HG03139 (cell line): ENCODE measurements at regions not wholly inside any gene's neighbourhood (a gene's known extent, or its start where the extent isn't known, plus 50 kb on each side); places are given as distances from the start of the nearest gene placed in this dataset.
A peak's percentile ranks its signal among the peaks of the same experiment; 100 is the strongest.

ENCODE experiments used
- ATAC-seq: cut with Tn5 transposase; IDR thresholded peaks from one replicate; pipeline ENCODE4 v1.9.1; 2021; ENCODE audit not compliant: unreplicated experiment

- peak; percentile 68 for ATAC-seq
Observed at GRCh38 chr10:123402656-123403055, 248.5 kb downstream of the BUB3 start.

DNA sequence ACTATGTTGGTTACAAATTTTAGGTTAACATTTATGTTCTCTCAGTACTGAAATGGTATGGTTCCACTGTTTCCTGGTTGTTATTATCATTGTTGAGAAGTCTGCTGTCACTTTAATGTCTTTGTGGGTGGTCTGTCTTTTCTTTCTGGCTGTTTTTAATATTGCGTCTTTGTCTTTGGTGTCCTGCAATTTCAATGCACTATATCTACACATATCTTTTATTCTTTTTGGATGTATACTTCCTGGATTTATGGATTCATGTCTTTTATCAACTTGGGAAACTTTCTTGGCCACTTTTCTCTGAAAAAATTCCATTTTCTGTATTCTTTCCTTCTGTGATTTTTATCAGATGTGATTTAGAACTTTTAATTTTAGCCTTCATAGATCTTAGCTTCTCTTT is 250.2 kb downstream of the BUB3 start:
- ATAC-seq = no peak

- no peak for ATAC-seq
Observed at GRCh38 chr10:123408660-123409059, 254.5 kb downstream of the BUB3 start.

DNA sequence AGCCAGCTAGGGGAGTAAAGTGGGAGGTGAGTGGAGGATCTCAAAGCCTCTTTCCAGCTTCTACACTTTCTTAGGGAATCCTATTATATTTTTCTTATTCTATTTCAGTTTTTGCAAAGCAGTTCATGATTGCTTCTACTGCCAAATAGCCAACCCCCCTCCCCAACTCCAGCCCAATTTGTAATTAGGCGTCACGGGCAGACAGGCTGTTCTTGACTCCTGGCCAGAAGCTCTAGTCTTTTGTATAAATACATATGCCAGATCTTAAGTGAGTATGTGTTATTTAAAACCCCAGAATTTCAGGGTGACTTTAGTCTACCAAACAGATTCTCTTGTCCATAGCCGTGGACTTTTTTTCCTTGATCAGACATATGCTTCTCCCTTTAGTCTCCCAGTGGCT is 255.2 kb downstream of the BUB3 start:
- no peak for ATAC-seq

- no peak for ATAC-seq
Observed at GRCh38 chr10:123409884-123410283, 255.7 kb downstream of the BUB3 start.

- no peak for ATAC-seq
Observed at GRCh38 chr10:123413353-123413752, 252.8 kb upstream of the GPR26 start.

DNA sequence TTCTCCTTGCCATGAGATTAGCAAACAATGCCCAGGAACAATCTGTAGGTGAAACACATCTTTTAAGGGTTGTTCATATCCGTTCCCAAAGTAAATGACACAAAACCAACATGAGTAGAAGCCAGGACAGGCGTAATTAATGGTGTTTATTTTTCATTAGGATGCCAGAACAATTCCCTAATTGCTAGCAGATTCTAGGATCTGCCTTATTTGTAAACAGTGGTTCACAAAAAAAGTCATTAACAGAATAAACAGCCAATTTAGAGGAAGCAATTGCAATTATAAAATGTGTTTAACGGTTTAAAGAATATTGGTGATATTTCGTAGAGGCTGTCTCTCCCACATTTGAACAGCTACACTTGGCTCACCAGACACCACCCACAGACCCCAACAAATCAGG is 250.6 kb upstream of the GPR26 start:
- no peak for ATAC-seq

DNA sequence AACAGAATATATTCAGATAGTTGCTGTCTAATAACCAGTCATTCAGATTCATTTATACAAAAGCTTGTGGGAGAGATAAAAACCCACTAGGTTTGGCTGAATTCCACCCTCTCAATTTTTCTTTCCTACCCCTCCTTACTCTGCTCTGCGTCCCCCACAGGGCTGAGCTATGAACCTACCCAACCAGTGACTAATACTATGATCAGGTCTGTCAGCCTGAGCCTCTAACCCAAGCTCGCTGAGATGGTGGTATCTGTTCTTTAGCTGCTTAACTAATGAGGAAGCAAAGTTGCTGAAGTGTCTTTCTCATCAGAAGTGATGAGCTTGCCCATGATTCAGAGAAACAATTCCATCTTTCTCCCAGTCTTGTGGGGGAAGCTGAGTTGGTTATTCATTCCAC is 248.7 kb upstream of the GPR26 start:
- no peak for ATAC-seq

DNA sequence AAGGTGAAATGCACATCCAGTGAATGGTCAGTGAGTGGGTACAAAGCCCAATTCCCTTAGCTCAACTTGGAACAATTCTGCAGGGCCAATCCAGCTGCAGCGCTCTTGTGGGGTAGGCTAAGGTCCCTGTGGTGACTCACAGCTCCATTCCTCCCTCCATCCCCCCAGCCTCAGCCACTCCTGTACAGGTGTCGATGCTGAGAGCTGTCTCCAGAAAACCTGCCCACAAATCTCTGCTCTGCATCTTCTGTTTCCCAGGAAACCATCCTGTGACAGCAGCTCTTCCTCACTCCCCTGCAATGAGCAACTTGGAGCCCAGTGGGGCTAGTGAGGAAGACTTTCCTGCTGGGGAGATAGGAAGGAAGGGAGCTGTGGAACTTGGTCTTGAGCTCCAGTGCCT is 244.7 kb upstream of the GPR26 start:
- ATAC-seq = no peak

DNA sequence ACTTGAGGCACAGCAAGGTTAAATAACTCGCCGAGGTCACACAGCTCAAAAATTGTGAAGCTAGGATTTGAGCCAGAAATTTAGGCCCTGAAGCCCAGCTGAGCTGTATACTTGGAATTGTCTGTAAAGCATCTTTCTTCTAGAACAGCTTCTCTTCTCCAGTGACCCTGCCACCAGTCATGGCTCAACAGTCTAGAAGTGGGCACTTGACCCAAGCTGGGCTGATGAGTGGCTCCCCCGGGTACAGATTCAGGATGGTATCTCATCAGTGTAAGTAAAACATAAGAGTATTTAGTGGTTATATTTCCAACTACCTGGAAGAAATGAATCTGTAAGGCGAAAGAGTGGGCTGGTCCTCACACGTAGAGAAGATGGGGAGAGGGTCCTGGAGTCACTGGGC is 243.9 kb upstream of the GPR26 start:
- ATAC-seq = no peak

DNA sequence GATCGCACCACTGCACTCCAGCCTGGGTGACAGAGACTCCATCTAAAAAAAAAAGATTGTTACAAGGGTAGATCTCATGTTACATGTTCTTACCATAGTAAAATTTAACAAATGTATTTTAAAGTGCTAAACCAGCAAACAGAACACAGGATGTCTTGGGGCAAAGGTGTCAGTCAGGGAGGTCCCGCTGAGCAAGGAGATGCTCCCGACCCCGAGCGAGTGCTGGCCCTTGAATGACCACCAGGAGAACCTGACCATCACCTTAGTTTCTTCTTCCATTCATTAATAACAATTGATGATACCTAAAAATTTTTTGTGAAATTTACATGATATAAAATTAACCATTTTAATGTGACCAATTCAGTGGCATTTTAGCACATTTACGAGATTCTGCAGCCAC is 241.6 kb upstream of the GPR26 start:
- no peak for ATAC-seq

GRCh38 chr10:123425680-123426079 is 240.5 kb upstream of the GPR26 start:
- no peak for ATAC-seq

GRCh38 chr10:123427165-123427786 is 238.9 kb upstream of the GPR26 start:
- no peak for ATAC-seq

DNA sequence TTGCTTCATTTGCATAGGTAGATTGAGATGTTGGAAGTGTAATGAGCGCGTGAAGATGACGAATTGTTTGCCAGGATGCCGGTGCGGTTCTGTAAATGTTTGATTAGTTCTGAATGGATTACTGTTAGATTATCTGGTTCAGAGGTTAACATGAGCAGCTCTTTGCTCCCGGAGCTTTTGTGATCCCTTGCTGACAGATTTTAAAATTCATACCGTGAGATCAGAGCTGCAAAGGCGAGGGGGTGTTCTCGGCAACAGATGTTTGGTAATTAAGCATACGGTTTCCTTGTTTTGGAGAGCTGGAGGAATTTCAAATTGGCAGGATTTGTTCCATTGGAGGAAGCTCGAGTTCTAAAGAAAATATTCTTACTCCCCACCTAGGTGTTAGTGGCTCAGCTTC is 237.8 kb upstream of the GPR26 start:
- no peak for ATAC-seq

DNA sequence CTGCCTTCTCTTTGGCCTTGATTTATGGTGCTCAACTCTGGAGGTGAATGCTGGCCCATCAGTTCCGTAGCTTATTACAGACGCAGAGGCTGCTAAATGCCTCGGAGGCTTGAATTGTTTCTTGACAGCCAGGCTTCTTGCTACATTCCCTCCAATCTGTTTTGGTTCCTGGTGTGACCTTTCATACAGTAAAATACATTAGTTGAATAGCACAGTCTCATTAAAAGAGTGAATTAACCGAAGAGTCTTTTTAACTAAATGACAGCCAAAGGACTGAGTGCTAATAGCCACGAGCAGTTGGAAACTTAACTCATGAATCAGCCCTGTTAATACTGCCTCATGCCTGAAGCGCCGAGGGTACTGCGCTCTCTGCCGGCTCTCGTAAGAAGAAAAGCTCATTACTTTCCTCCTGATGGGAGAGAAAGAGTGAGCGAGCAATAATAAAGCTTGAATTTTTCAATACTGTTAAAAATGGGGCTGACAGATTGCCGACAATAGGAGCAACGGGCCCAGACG is 236.4 kb upstream of the GPR26 start:
- ATAC-seq = no peak

DNA sequence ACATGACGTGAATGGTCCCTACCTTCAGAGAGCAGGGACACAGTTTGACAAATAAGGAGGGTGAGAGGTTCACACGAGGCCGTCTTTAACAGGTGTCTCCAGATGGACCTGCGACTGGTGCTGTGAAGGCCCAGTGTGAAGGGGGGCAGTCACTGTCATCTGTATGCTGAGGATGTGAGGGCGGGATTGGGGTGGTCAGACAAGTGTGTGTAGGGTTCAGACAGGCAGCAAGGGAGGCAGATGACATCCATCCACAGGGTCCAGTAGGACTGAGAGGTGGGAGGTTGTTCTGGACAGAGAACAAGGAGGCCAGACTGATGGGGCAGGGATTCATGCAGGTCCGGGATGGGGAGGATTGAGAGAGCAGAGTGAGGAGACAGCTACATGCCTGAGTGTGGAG is 232.6 kb upstream of the GPR26 start:
- ATAC-seq = no peak

DNA sequence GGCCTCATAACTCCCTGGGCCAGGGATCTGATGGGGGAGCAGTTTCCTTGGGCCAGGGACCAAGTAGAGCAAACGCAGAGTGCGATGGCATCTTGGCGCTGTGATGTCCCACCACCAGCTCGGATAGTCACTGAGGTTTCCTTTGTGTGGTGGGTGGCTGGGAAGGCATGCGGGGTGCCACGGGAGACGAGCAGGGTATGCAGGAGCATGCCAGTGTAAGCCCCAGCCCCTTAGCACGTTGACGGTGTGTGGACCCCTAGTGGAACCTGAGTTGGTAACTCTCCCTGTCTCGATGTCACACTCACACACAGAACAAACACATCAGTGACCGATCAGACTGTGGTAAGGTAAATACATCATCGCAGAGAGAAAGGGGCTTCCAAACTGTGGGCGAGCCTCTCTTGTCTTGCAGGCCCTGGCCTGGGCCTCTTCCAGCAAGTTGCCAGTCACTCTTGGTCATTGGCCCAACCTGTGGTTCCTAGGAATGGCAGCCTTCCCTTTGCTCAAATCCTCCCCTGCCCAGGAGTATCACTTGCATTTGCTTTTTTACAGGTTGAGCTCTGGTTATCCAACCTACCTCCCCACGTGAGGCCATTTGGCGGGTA is 231.6 kb upstream of the GPR26 start:
- ATAC-seq = no peak

GRCh38 chr10:123442901-123443300 is 223.3 kb upstream of the GPR26 start:
- ATAC-seq = peak; percentile 94

GRCh38 chr10:123443924-123444323 is 222.2 kb upstream of the GPR26 start:
- ATAC-seq = no peak

- no peak for ATAC-seq
Observed at GRCh38 chr10:123445261-123445775, 220.8 kb upstream of the GPR26 start.

- ATAC-seq = no peak
Observed at GRCh38 chr10:123446449-123447156, 219.6 kb upstream of the GPR26 start.
